ENCODE measurements at regions not wholly inside any gene's neighbourhood (a gene's known extent, or its start where the extent isn't known, plus 50 kb on each side); places are given as distances from the start of the nearest gene placed in this dataset.

DNA sequence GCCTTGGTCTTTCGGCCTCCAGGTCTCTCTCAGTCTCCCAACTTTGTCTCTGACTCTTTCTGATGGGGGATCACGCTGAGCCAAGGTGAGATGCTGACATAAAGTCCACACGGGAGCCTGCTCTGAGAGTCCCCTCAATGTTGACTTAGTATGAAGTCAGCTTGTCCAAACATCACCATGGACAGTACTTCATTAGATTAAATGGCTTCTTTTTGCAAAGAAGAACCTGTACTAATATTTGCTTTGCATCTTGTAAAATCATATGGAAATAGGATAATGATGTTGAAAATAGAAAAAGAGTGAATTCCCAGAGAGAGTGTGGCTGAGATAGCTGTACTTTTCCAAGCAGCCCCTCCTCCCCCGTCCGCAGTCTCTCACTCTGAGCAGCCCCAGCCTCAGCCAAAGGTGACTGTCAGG is 56.7 kb upstream of the SIAH1 start:
- Mint-ChIP-seq H3K4me1 (ENCODE audit: low read depth) (peaks cover 28% of the 10 kb centered on the region), H3K27me3 (ENCODE audit: low read depth) (no peaks in the 10 kb centered on the region), H3K9me3 (ENCODE audit: low read depth) (no peaks in the 10 kb centered on the region), H3K27ac (ENCODE audit: unreplicated experiment) (peak overlapping the region; percentile 42), H3K36me3 (ENCODE audit: low read depth) (no peaks in the 10 kb centered on the region), H3K4me3 (ENCODE audit: unreplicated experiment) (no peak overlapping the region)
- DNase-seq (ENCODE audit: low spot score): no peak
- TF ChIP-seq, protein P1, sequence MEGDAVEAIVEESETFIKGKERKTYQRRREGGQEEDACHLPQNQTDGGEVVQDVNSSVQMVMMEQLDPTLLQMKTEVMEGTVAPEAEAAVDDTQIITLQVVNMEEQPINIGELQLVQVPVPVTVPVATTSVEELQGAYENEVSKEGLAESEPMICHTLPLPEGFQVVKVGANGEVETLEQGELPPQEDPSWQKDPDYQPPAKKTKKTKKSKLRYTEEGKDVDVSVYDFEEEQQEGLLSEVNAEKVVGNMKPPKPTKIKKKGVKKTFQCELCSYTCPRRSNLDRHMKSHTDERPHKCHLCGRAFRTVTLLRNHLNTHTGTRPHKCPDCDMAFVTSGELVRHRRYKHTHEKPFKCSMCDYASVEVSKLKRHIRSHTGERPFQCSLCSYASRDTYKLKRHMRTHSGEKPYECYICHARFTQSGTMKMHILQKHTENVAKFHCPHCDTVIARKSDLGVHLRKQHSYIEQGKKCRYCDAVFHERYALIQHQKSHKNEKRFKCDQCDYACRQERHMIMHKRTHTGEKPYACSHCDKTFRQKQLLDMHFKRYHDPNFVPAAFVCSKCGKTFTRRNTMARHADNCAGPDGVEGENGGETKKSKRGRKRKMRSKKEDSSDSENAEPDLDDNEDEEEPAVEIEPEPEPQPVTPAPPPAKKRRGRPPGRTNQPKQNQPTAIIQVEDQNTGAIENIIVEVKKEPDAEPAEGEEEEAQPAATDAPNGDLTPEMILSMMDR (IDR thresholded peaks at IDR 0.05): no peak

DNA sequence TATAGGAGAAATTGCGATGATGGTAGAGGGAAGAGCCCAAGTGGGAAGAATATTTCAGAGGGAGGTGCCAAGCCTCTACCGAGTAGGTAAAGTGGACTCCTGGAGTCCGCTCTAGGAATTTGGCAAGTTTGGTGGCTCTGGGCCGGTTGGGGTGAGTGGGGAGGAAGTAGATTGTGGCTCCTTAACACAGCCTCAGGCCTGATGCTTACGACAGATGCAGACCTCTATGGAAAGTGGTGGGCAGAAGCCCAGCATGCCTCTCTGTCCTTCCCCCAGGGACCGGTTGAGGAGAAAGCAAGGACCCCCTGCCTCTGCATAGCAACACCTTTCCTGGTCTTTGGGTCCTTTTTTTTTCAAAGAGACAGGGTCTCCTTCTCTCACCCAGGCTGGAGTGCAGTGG is 55.9 kb upstream of the SIAH1 start:
- TF ChIP-seq, protein P1 (IDR thresholded peaks at IDR 0.05): no peak
- Mint-ChIP-seq H3K4me1 (ENCODE audit: low read depth) (peaks cover 25% of the 10 kb centered on the region), H3K27ac (ENCODE audit: unreplicated experiment) (no peak overlapping the region), H3K9me3 (ENCODE audit: low read depth) (no peaks in the 10 kb centered on the region), H3K4me3 (ENCODE audit: unreplicated experiment) (no peak overlapping the region), H3K27me3 (ENCODE audit: low read depth) (no peaks in the 10 kb centered on the region), H3K36me3 (ENCODE audit: low read depth) (no peaks in the 10 kb centered on the region)
- DNase-seq (ENCODE audit: low spot score): no peak

DNA sequence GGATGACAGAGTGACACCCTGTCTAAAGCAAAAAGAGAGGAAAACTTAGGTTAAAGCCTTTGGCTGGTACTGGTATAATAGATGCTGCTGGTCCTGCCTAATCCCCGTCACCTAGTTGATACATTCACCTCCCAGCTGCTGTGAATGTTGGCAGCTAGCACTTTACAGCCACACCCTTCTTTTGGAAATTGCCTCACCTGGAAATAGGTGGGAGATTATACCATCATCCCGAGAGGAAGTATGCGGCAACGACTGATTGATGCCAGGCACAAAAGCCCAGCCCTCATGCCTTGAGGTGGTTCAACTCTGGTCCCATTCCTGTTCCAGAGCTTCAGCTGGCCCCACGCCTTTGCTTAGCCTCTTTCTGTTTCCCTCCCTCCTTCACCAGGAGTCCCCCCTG is 53.2 kb upstream of the SIAH1 start:
- DNase-seq (ENCODE audit: low spot score): no peak
- H3K9me3 Mint-ChIP-seq (ENCODE audit: low read depth): no peaks in the 10 kb centered on the region
- H3K27me3 Mint-ChIP-seq (ENCODE audit: low read depth): no peaks in the 10 kb centered on the region
- H3K27ac Mint-ChIP-seq (ENCODE audit: unreplicated experiment): no peak overlapping the region
- TF ChIP-seq, protein P1 (IDR thresholded peaks at IDR 0.05): no peak
- H3K4me1 Mint-ChIP-seq (ENCODE audit: low read depth): peaks cover 29% of the 10 kb centered on the region
- H3K36me3 Mint-ChIP-seq (ENCODE audit: low read depth): no peaks in the 10 kb centered on the region
- H3K4me3 Mint-ChIP-seq (ENCODE audit: unreplicated experiment): no peak overlapping the region

DNA sequence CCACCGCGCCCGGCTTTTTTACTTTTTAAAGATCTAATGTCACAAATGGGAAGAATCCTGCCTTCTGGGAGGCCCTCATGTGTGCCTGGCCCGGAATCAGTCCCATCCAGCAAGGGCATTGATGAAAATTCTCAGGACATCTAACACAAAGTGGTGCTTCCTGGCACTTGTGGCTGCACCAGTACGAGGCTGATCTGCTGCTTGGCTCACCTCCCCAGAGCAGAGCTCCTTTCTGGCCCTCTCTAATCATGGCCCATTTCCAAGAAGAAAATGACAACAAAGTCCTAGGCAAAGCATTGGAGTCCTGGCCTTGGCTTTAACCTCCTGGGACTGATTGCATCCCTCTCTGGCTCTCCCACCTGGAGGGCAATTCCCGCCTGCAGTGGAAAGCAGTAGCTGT is 50.7 kb upstream of the SIAH1 start:
- DNase-seq (ENCODE audit: low spot score): no peak
- Mint-ChIP-seq H3K27me3 (ENCODE audit: low read depth) (no peaks in the 10 kb centered on the region), H3K36me3 (ENCODE audit: low read depth) (no peaks in the 10 kb centered on the region), H3K27ac (ENCODE audit: unreplicated experiment) (no peak overlapping the region), H3K4me1 (ENCODE audit: low read depth) (peaks cover 17% of the 10 kb centered on the region), H3K9me3 (ENCODE audit: low read depth) (no peaks in the 10 kb centered on the region), H3K4me3 (ENCODE audit: unreplicated experiment) (no peak overlapping the region)
- TF ChIP-seq, protein P1 (IDR thresholded peaks at IDR 0.05): no peak

DNA sequence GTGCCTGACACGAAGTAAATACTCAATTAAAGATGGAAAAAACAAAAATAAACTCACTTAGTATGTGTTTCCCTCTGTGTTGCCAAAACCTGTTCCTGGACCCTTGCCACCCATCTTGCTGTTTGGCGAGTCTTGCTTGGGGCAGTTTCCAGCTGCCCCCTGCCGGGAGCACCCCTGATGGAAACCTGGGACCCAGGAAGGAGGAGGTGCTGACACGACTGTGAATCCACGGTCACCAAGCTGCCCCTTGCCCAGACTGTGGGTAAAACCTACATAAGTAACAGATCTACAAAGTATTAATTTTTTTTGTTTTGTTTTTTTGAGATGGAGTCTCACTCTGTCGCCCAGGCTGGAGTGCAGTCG is 50.1 kb upstream of the SIAH1 start:
- H3K4me1 Mint-ChIP-seq (ENCODE audit: low read depth): peaks cover 17% of the 10 kb centered on the region
- TF ChIP-seq, protein P1 (IDR thresholded peaks at IDR 0.05): no peak
- H3K36me3 Mint-ChIP-seq (ENCODE audit: low read depth): no peaks in the 10 kb centered on the region
- H3K27ac Mint-ChIP-seq (ENCODE audit: unreplicated experiment): no peak overlapping the region
- DNase-seq (ENCODE audit: low spot score): no peak
- H3K4me3 Mint-ChIP-seq (ENCODE audit: unreplicated experiment): no peak overlapping the region
- no peaks in the 10 kb centered on the region for H3K9me3 Mint-ChIP-seq (ENCODE audit: low read depth)
- H3K27me3 Mint-ChIP-seq (ENCODE audit: low read depth): no peaks in the 10 kb centered on the region
